ENCODE measurements at regions not wholly inside any gene's neighbourhood (a gene's known extent, or its start where the extent isn't known, plus 50 kb on each side); places are given as distances from the start of the nearest gene placed in this dataset.

GRCh38 chr6:53985366-53985765 lies 125.9 kb upstream of the MLIP start:
- Histone ChIP-seq H3K36me3 (replicated peaks in 1 of 2) (no peaks in the 10 kb centered on the region), H3K4me1 (replicated peaks in 1 of 2) (no peaks in the 10 kb centered on the region), H3K4me3 (no peak overlapping the region), H3K27me3 (no peaks in the 10 kb centered on the region), H3K27ac (no peak overlapping the region), H3K9me3 (replicated peaks in 1 of 3) (no peaks in the 10 kb centered on the region)
- WGBS, 4 donors = 40 to 75% (median 61%) methylated on average over 1 of the region's 1 CpG
- intact Hi-C loops (cut with DNase I) = loop anchor here in 1 of 2 donors (10.0 kb wide), 2 partner anchors 279 to 1079 kb away; no protein-coding TSS in a partner anchor
- DNase-seq = no peak
- TF ChIP-seq POLR2A (IDR thresholded peaks at IDR 0.05) (no peak), CTCF (IDR thresholded peaks at IDR 0.05) (no peak)

GRCh38 chr6:53986165-53986720 lies 125.0 kb upstream of the MLIP start:
- no peak overlapping the region for H3K27ac ChIP-seq
- TF ChIP-seq CTCF (IDR thresholded peaks at IDR 0.05) (peak; percentile 64 to 86 (median 82)), POLR2A (IDR thresholded peaks at IDR 0.05) (no peak)

GRCh38 chr6:53986721-53987521 lies 124.3 kb upstream of the MLIP start:
- intact Hi-C loops (cut with DNase I) = loop anchor here in 1 of 2 donors (10.0 kb wide), 2 partner anchors 278 to 1078 kb away; no protein-coding TSS in a partner anchor
- Histone ChIP-seq H3K36me3 (replicated peaks in 1 of 2) (no peaks in the 10 kb centered on the region), H3K27ac (no peak overlapping the region), H3K4me1 (replicated peaks in 1 of 2) (no peaks in the 10 kb centered on the region), H3K27me3 (no peaks in the 10 kb centered on the region), H3K4me3 (no peak overlapping the region), H3K9me3 (replicated peaks in 1 of 3) (no peaks in the 10 kb centered on the region)
- DNase-seq = no peak
- WGBS, 4 donors = 85 to 87% (median 86%) methylated on average over 10 of the region's 10 CpGs
- TF ChIP-seq CTCF (IDR thresholded peaks at IDR 0.05) = no peak
- no peak for TF ChIP-seq POLR2A (IDR thresholded peaks at IDR 0.05)

More at GRCh38 chr6:53986165-53986720, 125.0 kb upstream of the MLIP start:
- Histone ChIP-seq H3K4me1 (replicated peaks in 1 of 2) (no peaks in the 10 kb centered on the region), H3K9me3 (replicated peaks in 1 of 3) (no peaks in the 10 kb centered on the region), H3K36me3 (replicated peaks in 1 of 2) (no peaks in the 10 kb centered on the region), H3K4me3 (no peak overlapping the region), H3K27me3 (no peaks in the 10 kb centered on the region)
- intact Hi-C loops (cut with DNase I) = loop anchor here in 1 of 2 donors (10.0 kb wide), 2 partner anchors 279 to 1079 kb away; no protein-coding TSS in a partner anchor
- peak; percentile 36 to 82 (median 64) for DNase-seq
- WGBS, 4 donors = 3 to 23% (median 6%) methylated on average over 3 of the region's 3 CpGs

- WGBS, 4 donors = 86 to 100% (median 98%) methylated on average over 4 of the region's 4 CpGs
- H3K4me3 ChIP-seq = no peak overlapping the region
- no peaks in the 10 kb centered on the region for H3K4me1 ChIP-seq (replicated peaks in 1 of 2)
- no peaks in the 10 kb centered on the region for H3K36me3 ChIP-seq (replicated peaks in 1 of 2)
- no peaks in the 10 kb centered on the region for H3K27me3 ChIP-seq
- intact Hi-C loops (cut with DNase I) = loop anchor here in 1 of 2 donors (10.0 kb wide), 2 partner anchors 277 to 1077 kb away; no protein-coding TSS in a partner anchor
- H3K27ac ChIP-seq = no peak overlapping the region
- no peak for TF ChIP-seq POLR2A (IDR thresholded peaks at IDR 0.05)
- TF ChIP-seq CTCF (IDR thresholded peaks at IDR 0.05) = no peak
- no peak for DNase-seq
- no peaks in the 10 kb centered on the region for H3K9me3 ChIP-seq (replicated peaks in 1 of 3)
These were observed 123.7 kb upstream of the MLIP start for GRCh38 chr6:53987522-53987888.
